HL-60 (cell line): ENCODE measurements at regions not wholly inside any gene's neighbourhood (a gene's known extent, or its start where the extent isn't known, plus 50 kb on each side); places are given as distances from the start of the nearest gene placed in this dataset.

Experiments used
- DNase-seq, 2 experiments: peaks; one replicate each; pipeline ENCODE4 v3.0.0-alpha.2; 2010 to 2020; ENCODE audit warnings: low read depth in 1 of 2, low spot score in 1 of 2
- H3K27ac ChIP-seq: fragments of 250-450 bp; sonication (Bioruptor Pico); replicated peaks from 2 replicates; pipeline ENCODE4 v1.5.1; 2020; ENCODE audit warnings: mild to moderate bottlenecking, moderate library complexity
- H3K27me3 ChIP-seq: fragments of 250-450 bp; sonication (Bioruptor Pico); 2 replicates; pipeline ENCODE4 v1.5.1; 2021; ENCODE audit warnings: mild to moderate bottlenecking, moderate library complexity; ENCODE audit not compliant: insufficient read depth, poor library complexity, severe bottlenecking
- H3K4me3 ChIP-seq: replicated peaks from 2 replicates; pipeline ENCODE4 v1.5.1; 2011; ENCODE audit warnings: mild to moderate bottlenecking, control low read depth, low read length; ENCODE audit not compliant: insufficient read depth
- CTCF ChIP-seq: IDR thresholded peaks from one replicate; pipeline ENCODE4 v1.5.1; 2011; ENCODE audit warnings: low read length, control low read depth, inconsistent platforms; ENCODE audit not compliant: insufficient read depth
- GABPA ChIP-seq: IDR thresholded peaks from 2 replicates; pipeline ENCODE4 v1.6.1; 2012; ENCODE audit warnings: low read depth
- POLR2AphosphoS5 ChIP-seq: IDR thresholded peaks from 2 replicates; pipeline ENCODE4 v1.6.1; 2012; ENCODE audit warnings: low read depth
- REST ChIP-seq: IDR thresholded peaks from 2 replicates; pipeline ENCODE4 v1.6.1; 2012; ENCODE audit warnings: low read depth; ENCODE audit not compliant: insufficient replicate concordance
- SPI1 ChIP-seq: IDR thresholded peaks from 2 replicates; pipeline ENCODE4 v1.6.1; 2012; ENCODE audit warnings: low read depth, mild to moderate bottlenecking, borderline replicate concordance

- H3K27me3 ChIP-seq, result no peaks in the 10 kb centered on the region
- TF ChIP-seq REST (no peak), CTCF (no peak), SPI1 (no peak), POLR2AphosphoS5 (no peak), GABPA (no peak)
Observed at GRCh38 chr17:36784633-36785032, 152.6 kb upstream of the LHX1 start.

GRCh38 chr17:36786867-36787266 is 150.4 kb upstream of the LHX1 start:
- DNase-seq, result no peak

More at GRCh38 chr17:36784633-36785032, 152.6 kb upstream of the LHX1 start:
- no peak for DNase-seq
- H3K27ac ChIP-seq, result no peak overlapping the region
- no peak overlapping the region for H3K4me3 ChIP-seq

More at GRCh38 chr17:36786867-36787266, 150.4 kb upstream of the LHX1 start:
- TF ChIP-seq REST (no peak), CTCF (no peak), GABPA (no peak), POLR2AphosphoS5 (no peak), SPI1 (no peak)
- Histone ChIP-seq H3K27ac (no peak overlapping the region), H3K27me3 (peaks cover under 1% of the 10 kb centered on the region), H3K4me3 (no peak overlapping the region)
